NCI-H1092 (cell line): ENCODE measurements at regions not wholly inside any gene's neighbourhood (a gene's known extent, or its start where the extent isn't known, plus 50 kb on each side); places are given as distances from the start of the nearest gene placed in this dataset.

Experiments used
- DNase-seq: peaks from one replicate; lab custom pipeline; 2025; lab: John Stamatoyannopoulos, UW

- DNase-seq = no peak
Measured at GRCh38 chr20:52864916-52865605, 107.1 kb upstream of the TSHZ2 start.

GRCh38 chr20:52859156-52859876, 112.8 kb upstream of the TSHZ2 start:
- DNase-seq = no peak

GRCh38 chr20:52852714-52853113, 119.4 kb upstream of the TSHZ2 start:
- peak; percentile 27 for DNase-seq

- no peak for DNase-seq
Measured at GRCh38 chr20:52847731-52848359, 124.3 kb upstream of the TSHZ2 start.

- no peak for DNase-seq
Measured at GRCh38 chr20:52847029-52847660, 125.0 kb upstream of the TSHZ2 start.

- no peak for DNase-seq
Measured at GRCh38 chr20:52845044-52845443, 127.1 kb upstream of the TSHZ2 start.

- DNase-seq = no peak
Measured at GRCh38 chr20:52843425-52843824, 128.7 kb upstream of the TSHZ2 start.

- no peak for DNase-seq
Measured at GRCh38 chr20:52841003-52841402, 131.2 kb upstream of the TSHZ2 start.

- no peak for DNase-seq
Measured at GRCh38 chr20:52840041-52840440, 132.1 kb upstream of the TSHZ2 start.

- no peak for DNase-seq
Measured at GRCh38 chr20:52838510-52839241, 133.5 kb upstream of the TSHZ2 start.

GRCh38 chr20:52837378-52837777, 134.8 kb upstream of the TSHZ2 start:
- no peak for DNase-seq

GRCh38 chr20:52833901-52834300, 138.3 kb upstream of the TSHZ2 start:
- no peak for DNase-seq

GRCh38 chr20:52832151-52832774, 139.9 kb upstream of the TSHZ2 start:
- DNase-seq = no peak

- no peak for DNase-seq
Measured at GRCh38 chr20:52830598-52830997, 141.6 kb upstream of the TSHZ2 start.

GRCh38 chr20:52829111-52829510, 143.0 kb upstream of the TSHZ2 start:
- DNase-seq = no peak

- no peak for DNase-seq
Measured at GRCh38 chr20:52828199-52828598, 144.0 kb upstream of the TSHZ2 start.

- DNase-seq = no peak
Measured at GRCh38 chr20:52826722-52827121, 145.4 kb upstream of the TSHZ2 start.

- DNase-seq = no peak
Measured at GRCh38 chr20:52826321-52826720, 145.8 kb upstream of the TSHZ2 start.

- no peak for DNase-seq
Measured at GRCh38 chr20:52824494-52825216, 147.5 kb upstream of the TSHZ2 start.

- DNase-seq = no peak
Measured at GRCh38 chr20:52823303-52823702, 148.9 kb upstream of the TSHZ2 start.
